Coronary artery (tissue), 2 donors: ENCODE measurements at regions not wholly inside any gene's neighbourhood (a gene's known extent, or its start where the extent isn't known, plus 50 kb on each side); places are given as distances from the start of the nearest gene placed in this dataset.
"Not testable (repeated sequence)": the region's sequence is repeated elsewhere in the genome, so short reads cannot be mapped to it uniquely, and the experiment has no call there.

Experiments
- DNase-seq: peaks from one replicate; pipeline ENCODE4 v3.0.0-alpha.2; 2017; ENCODE audit warnings: low spot score
- H3K27ac ChIP-seq, 2 donors: fragments of 200-600 bp; sonication (generic); one replicate each; pipeline ENCODE4 v1.5.1; 2016 to 2019
- H3K4me3 ChIP-seq: fragments of 200-600 bp; sonication (generic); 2 replicates; pipeline ENCODE4 v1.5.1; 2016; ENCODE audit warnings: mild to moderate bottlenecking, moderate library complexity
- CTCF ChIP-seq: fragments of 200-600 bp; sonication (generic); IDR thresholded peaks from one replicate; pipeline ENCODE4 v1.5.1; 2019; ENCODE audit warnings: antibody characterized with exemption

- H3K4me3 ChIP-seq, result no peak overlapping the region
- TF ChIP-seq CTCF, result no peak
- no peak overlapping the region for H3K27ac ChIP-seq
- no peak for DNase-seq
Measured at GRCh38 chr4:54842226-54842625, 184.5 kb downstream of the KIT start.

DNA sequence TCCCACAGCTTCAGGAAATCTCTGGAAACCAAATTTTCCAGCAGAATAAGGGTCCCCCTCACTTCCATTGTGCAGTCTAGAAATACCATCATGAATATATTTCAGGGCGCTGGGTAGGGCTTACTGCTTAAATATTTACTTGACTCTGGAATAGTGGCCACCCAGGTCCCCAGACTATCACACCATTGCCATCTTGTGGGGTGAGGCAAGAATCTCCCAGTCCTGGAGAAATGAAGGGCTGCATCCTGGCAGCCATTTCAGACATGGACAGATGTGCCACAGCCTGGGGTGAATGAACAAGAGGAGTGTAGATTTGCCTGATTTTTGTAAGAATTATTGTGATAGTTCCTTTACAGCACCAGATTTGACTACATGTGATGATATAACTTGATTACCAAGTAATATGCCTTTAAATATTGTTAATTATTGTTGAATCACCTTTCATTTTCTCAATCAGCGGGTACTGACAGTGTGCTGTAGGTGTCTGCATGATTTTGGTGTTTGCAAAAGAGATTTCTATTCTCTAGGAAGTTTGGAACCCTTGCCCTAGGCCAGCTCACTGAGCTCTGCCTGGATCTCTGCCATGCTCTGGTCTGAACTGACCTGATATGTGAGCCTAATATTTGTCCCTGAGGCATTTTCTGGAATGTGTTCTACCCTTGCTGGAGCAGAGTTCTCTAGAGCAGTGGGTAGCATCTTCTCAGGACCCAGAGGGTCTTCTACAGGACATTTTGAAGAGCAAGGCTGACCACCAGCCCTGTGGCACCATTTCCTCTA is 183.4 kb downstream of the KIT start:
- H3K4me3 ChIP-seq, result no peak overlapping the region
- H3K27ac ChIP-seq, result no peak overlapping the region
- no peak for DNase-seq
- TF ChIP-seq CTCF, result no peak

DNA sequence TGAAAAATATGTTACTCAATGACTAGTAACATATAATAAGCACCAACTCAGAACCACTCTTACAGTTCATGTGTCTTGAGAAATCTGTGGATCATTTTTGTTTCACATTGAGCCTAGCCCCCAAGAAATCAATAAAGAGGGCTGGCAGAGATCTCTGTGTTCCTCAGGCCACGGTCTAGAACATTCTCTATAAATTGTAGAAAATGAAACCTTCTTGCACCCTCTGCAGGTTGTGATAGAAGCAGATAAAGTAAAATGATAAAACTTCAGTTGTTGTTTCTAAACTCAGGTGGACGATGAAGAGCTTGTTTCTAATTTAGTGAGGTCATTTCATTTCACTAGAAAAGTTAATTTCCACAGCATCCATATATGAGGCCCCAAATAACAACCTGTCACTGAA is 182.7 kb downstream of the KIT start:
- no peak for TF ChIP-seq CTCF
- Histone ChIP-seq H3K27ac (no peak overlapping the region), H3K4me3 (no peak overlapping the region)
- no peak for DNase-seq

DNA sequence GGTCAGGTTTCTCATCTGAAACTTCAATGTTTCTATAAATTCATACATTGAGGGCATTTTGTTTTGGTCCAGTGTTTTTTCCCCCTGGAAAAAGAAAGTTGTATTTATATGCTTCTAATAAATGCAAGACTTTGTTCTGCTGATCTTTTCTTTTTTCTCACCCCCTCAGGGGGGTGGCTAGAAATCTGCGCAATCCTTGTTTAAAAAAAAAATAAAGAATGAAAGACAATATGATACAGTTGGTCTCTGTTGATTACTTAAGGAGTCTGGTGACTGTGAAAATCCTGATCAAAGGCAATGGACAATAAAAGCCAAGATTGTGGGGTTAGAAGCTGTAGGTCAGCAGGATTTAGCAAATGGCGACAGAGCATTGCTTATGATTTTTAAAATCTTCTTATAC is 180.5 kb downstream of the KIT start:
- Histone ChIP-seq H3K27ac (no peak overlapping the region), H3K4me3 (no peak overlapping the region)
- no peak for TF ChIP-seq CTCF
- DNase-seq, result no peak

- Histone ChIP-seq H3K27ac (no peak overlapping the region), H3K4me3 (no peak overlapping the region)
- no peak for DNase-seq
- no peak for TF ChIP-seq CTCF
Measured at GRCh38 chr4:54837576-54838140, 179.9 kb downstream of the KIT start.

- DNase-seq, H3K27ac ChIP-seq, H3K4me3 ChIP-seq: not testable (repeated sequence)
Measured at GRCh38 chr4:54828361-54828760, 170.6 kb downstream of the KIT start.

DNA sequence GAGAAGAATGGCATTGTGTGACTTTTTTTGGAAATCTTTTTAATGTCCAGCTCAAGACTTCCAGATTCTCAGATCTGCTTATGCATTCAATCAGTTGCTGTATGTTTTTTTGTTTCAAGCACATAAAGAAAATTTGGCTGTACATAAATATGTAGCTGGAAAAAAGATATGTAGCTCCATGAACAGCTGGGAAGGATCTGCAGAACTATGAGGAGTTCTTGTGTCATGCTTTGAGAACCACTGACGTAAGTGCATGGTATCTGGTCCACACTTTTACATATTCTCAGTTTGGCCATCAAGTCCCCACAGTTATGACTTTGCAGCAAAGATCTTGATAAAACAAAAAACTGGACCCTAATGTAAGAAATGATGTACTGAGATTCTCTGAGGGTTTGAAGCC is 165.9 kb downstream of the KIT start:
- H3K27ac ChIP-seq, result no peak overlapping the region
- no peak for DNase-seq
- H3K4me3 ChIP-seq, result no peak overlapping the region
- no peak for TF ChIP-seq CTCF
